ENCODE measurements at regions not wholly inside any gene's neighbourhood (a gene's known extent, or its start where the extent isn't known, plus 50 kb on each side); places are given as distances from the start of the nearest gene placed in this dataset.
A peak's percentile ranks its signal among the peaks of the same experiment; 100 is the strongest.

DNA sequence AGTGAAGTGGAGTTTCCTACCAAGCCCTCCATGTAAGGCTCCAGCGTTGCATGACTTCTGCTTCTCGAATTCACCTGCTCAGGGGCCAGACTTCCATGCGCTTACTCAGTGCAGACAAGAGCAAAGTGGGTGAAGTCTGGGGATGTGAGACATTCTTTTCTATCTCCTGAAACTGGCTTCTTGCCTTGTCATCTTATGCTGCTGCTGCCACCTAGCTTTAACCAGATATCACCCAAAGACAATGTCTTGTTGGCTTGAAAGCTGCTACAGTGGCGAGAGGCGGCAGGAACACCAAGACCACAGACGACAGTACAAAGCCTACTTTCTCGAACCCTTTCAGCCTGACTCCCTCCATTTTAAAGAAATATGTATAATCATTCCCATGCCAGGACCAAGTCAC lies 103.6 kb upstream of the ADGRG2 start:
- ChIA-PET RAD21 (ENCODE audit: unreplicated experiment) (interaction anchor here (0.6 to 1.8 kb wide), 4 partner anchors 14 to 186 kb away, joined by 3 to 13 read pairs (median 3); no protein-coding TSS in a partner anchor), SMC1A (ENCODE audit: uncharacterized antibody, unreplicated experiment) (interaction anchor here (0.6 to 1.8 kb wide), 5 partner anchors 10 to 213 kb away, joined by 3 to 9 read pairs (median 3); no protein-coding TSS in a partner anchor), CTCF (interaction anchor here (0.6 to 1.4 kb wide), 8 partner anchors 9 to 837 kb away, joined by 3 to 15 read pairs (median 4); no protein-coding TSS in a partner anchor), POLR2A (no interaction called here)
- Histone ChIP-seq H3K79me2 (ENCODE audit: control insufficient read depth, insufficient read depth, low read length) (no peaks in the 10 kb centered on the region), H3K9ac (ENCODE audit: control insufficient read depth, insufficient read depth, low read length) (no peak overlapping the region), H3K36me3 (ENCODE audit: control insufficient read depth in 2 of 2, insufficient read depth in 2 of 2, low read length in 1 of 2) (no peaks in the 10 kb centered on the region), H3K4me3 (no peak overlapping the region), H3K27me3 (replicated peaks in 1 of 2; ENCODE audit: control insufficient read depth in 2 of 2, insufficient read depth in 2 of 2, low read length in 1 of 2) (no peaks in the 10 kb centered on the region), H4K20me1 (ENCODE audit: control insufficient read depth, insufficient read depth) (no peaks in the 10 kb centered on the region), H3K9me3 (replicated peaks; ENCODE audit: control insufficient read depth, insufficient read depth, low read length) (no peaks in the 10 kb centered on the region; the same call in 2 of the 3 replicates), H3K4me1 (ENCODE audit: control insufficient read depth, insufficient read depth, low read length) (no peaks in the 10 kb centered on the region), H3K27ac (ENCODE audit: control insufficient read depth, insufficient read depth) (no peak overlapping the region), H3K4me2 (ENCODE audit: control insufficient read depth, insufficient read depth) (no peak overlapping the region), H2AFZ (ENCODE audit: control insufficient read depth, low read depth, low read length) (no peak overlapping the region)
- ATAC-seq (peak; percentile 91), FAIRE-seq (no peak), DNase-seq (ENCODE audit: low read depth, low spot score) (no peak)
- in situ Hi-C loops (cut with MboI) (no loop called here), intact Hi-C loops (cut with micrococcal nuclease; ENCODE audit: unreplicated experiment) (loop anchor here (1.0 to 10.0 kb wide), 3 partner anchors 32 to 291 kb away; no protein-coding TSS in a partner anchor)
- TF ChIP-seq CBX5 (IDR thresholded peaks at IDR 0.05; ENCODE audit: low read depth) (no peak), FOXM1 (IDR thresholded peaks at IDR 0.05; ENCODE audit: low read depth, low read length) (no peak), HDGF (IDR thresholded peaks at IDR 0.05) (no peak), RUNX3 (IDR thresholded peaks at IDR 0.05; ENCODE audit: low read length) (peak; percentile 31; the same call in 1 of the 2 replicates), NFYA (IDR thresholded peaks at IDR 0.05; ENCODE audit: borderline replicate concordance, low read depth, low read length) (no peak), TAF1 (IDR thresholded peaks at IDR 0.05; ENCODE audit: borderline replicate concordance, low read depth, low read length) (no peak), RAD21 (IDR thresholded peaks at IDR 0.05; ENCODE audit: insufficient read depth, low read depth, low read length) (peak; percentile 75), RBBP5 (conservative IDR thresholded peaks at IDR 0.05) (no peak), TARDBP (IDR thresholded peaks at IDR 0.05; ENCODE audit: borderline replicate concordance) (no peak), BACH1 (IDR thresholded peaks at IDR 0.05; ENCODE audit: borderline replicate concordance) (no peak), SP1 (IDR thresholded peaks at IDR 0.05; ENCODE audit: low read depth, low read length) (no peak), FOS (IDR thresholded peaks at IDR 0.05; ENCODE audit: borderline replicate concordance, extremely low read depth, insufficient read length) (no peak), IKZF1 (conservative IDR thresholded peaks at IDR 0.05) (no peak), TCF3 (IDR thresholded peaks at IDR 0.05; ENCODE audit: borderline replicate concordance, insufficient read depth, low read depth, low read length) (no peak), ZNF274 (IDR thresholded peaks at IDR 0.05; ENCODE audit: insufficient read depth, insufficient read length) (no peak), SIX5 (IDR thresholded peaks at IDR 0.05; ENCODE audit: low read depth, low read length, severe bottlenecking) (no peak), SMC3 (IDR thresholded peaks at IDR 0.05; ENCODE audit: borderline replicate concordance, low read length) (peak; percentile 59; the same call in 1 of the 2 replicates), BMI1 (IDR thresholded peaks at IDR 0.05; ENCODE audit: borderline replicate concordance) (no peak), ZSCAN29 (IDR thresholded peaks at IDR 0.05) (no peak), RCOR1 (conservative IDR thresholded peaks at IDR 0.05; ENCODE audit: low read depth, low read length) (no peak), LARP7 (IDR thresholded peaks at IDR 0.05) (no peak)
- TF ChIP-seq, protein P1, sequence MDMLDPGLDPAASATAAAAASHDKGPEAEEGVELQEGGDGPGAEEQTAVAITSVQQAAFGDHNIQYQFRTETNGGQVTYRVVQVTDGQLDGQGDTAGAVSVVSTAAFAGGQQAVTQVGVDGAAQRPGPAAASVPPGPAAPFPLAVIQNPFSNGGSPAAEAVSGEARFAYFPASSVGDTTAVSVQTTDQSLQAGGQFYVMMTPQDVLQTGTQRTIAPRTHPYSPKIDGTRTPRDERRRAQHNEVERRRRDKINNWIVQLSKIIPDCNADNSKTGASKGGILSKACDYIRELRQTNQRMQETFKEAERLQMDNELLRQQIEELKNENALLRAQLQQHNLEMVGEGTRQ (IDR thresholded peaks at IDR 0.05; ENCODE audit: borderline replicate concordance, low read depth, low read length), result no peak
- TF ChIP-seq, protein P2, sequence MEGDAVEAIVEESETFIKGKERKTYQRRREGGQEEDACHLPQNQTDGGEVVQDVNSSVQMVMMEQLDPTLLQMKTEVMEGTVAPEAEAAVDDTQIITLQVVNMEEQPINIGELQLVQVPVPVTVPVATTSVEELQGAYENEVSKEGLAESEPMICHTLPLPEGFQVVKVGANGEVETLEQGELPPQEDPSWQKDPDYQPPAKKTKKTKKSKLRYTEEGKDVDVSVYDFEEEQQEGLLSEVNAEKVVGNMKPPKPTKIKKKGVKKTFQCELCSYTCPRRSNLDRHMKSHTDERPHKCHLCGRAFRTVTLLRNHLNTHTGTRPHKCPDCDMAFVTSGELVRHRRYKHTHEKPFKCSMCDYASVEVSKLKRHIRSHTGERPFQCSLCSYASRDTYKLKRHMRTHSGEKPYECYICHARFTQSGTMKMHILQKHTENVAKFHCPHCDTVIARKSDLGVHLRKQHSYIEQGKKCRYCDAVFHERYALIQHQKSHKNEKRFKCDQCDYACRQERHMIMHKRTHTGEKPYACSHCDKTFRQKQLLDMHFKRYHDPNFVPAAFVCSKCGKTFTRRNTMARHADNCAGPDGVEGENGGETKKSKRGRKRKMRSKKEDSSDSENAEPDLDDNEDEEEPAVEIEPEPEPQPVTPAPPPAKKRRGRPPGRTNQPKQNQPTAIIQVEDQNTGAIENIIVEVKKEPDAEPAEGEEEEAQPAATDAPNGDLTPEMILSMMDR (IDR thresholded peaks at IDR 0.05 in 2 of 3, conservative IDR thresholded peaks at IDR 0.05 in 1 of 3; ENCODE audit: control insufficient read depth in 2 of 3, extremely low read depth in 1 of 3, insufficient read depth in 1 of 3, low read depth in 3 of 3, low read length in 3 of 3), result peak; percentile 29 to 59 (median 41); a peak in 4 of 6 replicates
- TF ChIP-seq, protein P3, sequence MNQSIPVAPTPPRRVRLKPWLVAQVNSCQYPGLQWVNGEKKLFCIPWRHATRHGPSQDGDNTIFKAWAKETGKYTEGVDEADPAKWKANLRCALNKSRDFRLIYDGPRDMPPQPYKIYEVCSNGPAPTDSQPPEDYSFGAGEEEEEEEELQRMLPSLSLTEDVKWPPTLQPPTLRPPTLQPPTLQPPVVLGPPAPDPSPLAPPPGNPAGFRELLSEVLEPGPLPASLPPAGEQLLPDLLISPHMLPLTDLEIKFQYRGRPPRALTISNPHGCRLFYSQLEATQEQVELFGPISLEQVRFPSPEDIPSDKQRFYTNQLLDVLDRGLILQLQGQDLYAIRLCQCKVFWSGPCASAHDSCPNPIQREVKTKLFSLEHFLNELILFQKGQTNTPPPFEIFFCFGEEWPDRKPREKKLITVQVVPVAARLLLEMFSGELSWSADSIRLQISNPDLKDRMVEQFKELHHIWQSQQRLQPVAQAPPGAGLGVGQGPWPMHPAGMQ (IDR thresholded peaks at IDR 0.05; ENCODE audit: borderline replicate concordance), result no peak
- 31% methylated on average over 7 of the region's 7 CpGs for WGBS (ENCODE audit: insufficient coverage, insufficient replicate concordance, low lambda C conversion rate, missing lambda C conversion rate)
- no TSS peak for BruUV-seq (replicated peaks)
